ENCODE measurements at regions not wholly inside any gene's neighbourhood (a gene's known extent, or its start where the extent isn't known, plus 50 kb on each side); places are given as distances from the start of the nearest gene placed in this dataset.
A peak's percentile ranks its signal among the peaks of the same experiment; 100 is the strongest.

DNA sequence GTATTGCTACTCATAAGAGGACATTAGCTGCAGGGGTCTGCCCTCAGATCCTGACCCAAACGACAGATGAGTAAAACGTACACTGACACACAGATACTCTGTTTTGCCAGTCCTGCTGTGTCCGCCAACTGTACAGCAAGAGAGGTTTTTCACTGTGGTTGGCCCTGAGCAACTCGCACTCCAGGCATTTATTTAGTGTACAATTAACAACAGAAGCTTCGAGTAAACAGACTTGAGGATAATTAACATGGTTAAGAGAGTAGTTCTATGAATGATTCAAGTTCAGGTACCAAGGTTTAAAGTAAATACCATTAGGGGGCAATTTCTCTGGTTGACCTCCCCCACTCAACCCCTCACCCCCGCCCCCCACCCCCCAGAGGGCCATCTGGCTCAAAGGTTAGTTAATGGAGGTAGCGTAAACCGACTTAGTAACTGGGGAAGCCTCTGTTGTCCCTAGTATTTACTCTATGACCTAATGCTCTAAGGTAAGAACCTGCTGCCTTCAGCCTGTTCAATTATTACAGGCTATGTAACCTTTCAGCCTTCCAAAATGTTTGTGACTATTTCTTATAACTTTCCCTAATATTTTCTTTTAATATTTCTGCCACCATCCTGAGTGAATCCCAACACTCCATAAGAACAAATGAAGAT is 103.9 kb upstream of the XIRP2 start:
- H3K4me1 ChIP-seq (ENCODE audit: insufficient read depth, low read length): no peaks in the 10 kb centered on the region
- Mint-ChIP-seq H3K27me3 (ENCODE audit: low read depth, unreplicated experiment) (no peaks in the 10 kb centered on the region), H3K4me3 (ENCODE audit: unreplicated experiment) (no peak overlapping the region), H3K27ac (ENCODE audit: unreplicated experiment) (no peak overlapping the region), H3K4me1 (ENCODE audit: low read depth, unreplicated experiment) (peaks cover 2% of the 10 kb centered on the region), H3K36me3 (ENCODE audit: low read depth, unreplicated experiment) (no peaks in the 10 kb centered on the region), H3K9me3 (ENCODE audit: unreplicated experiment) (no peaks in the 10 kb centered on the region)
- H3K27me3 ChIP-seq (ENCODE audit: insufficient read depth, low read length): no peaks in the 10 kb centered on the region
- H3K9ac ChIP-seq (ENCODE audit: low read length): no peak overlapping the region
- H3K4me3 ChIP-seq (ENCODE audit: insufficient read depth, low read depth, low read length): no peak overlapping the region
- H3K9me3 ChIP-seq (ENCODE audit: insufficient read depth, low read depth, low read length): no peaks in the 10 kb centered on the region
- no peak overlapping the region for H3K4me2 ChIP-seq (ENCODE audit: low read length)
- TF ChIP-seq, protein P1, sequence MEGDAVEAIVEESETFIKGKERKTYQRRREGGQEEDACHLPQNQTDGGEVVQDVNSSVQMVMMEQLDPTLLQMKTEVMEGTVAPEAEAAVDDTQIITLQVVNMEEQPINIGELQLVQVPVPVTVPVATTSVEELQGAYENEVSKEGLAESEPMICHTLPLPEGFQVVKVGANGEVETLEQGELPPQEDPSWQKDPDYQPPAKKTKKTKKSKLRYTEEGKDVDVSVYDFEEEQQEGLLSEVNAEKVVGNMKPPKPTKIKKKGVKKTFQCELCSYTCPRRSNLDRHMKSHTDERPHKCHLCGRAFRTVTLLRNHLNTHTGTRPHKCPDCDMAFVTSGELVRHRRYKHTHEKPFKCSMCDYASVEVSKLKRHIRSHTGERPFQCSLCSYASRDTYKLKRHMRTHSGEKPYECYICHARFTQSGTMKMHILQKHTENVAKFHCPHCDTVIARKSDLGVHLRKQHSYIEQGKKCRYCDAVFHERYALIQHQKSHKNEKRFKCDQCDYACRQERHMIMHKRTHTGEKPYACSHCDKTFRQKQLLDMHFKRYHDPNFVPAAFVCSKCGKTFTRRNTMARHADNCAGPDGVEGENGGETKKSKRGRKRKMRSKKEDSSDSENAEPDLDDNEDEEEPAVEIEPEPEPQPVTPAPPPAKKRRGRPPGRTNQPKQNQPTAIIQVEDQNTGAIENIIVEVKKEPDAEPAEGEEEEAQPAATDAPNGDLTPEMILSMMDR (IDR thresholded peaks at IDR 0.05; ENCODE audit: insufficient read depth, low read depth, low read length): no peak
- TF ChIP-seq EZH2 (IDR thresholded peaks at IDR 0.05; ENCODE audit: insufficient read depth, low read length): no peak
- H2AFZ ChIP-seq (ENCODE audit: low read depth, low read length): no peak overlapping the region
- FAIRE-seq (no peak), DNase-seq (ENCODE audit: low read depth) (no peak)
- no peaks in the 10 kb centered on the region for H4K20me1 ChIP-seq (ENCODE audit: insufficient read depth, low read length)
- H3K79me2 ChIP-seq (ENCODE audit: insufficient read depth, low read length): no peaks in the 10 kb centered on the region
- H3K36me3 ChIP-seq (ENCODE audit: insufficient read depth, low read length): no peaks in the 10 kb centered on the region
- H3K27ac ChIP-seq (ENCODE audit: low read depth, low read length): no peak overlapping the region

DNA sequence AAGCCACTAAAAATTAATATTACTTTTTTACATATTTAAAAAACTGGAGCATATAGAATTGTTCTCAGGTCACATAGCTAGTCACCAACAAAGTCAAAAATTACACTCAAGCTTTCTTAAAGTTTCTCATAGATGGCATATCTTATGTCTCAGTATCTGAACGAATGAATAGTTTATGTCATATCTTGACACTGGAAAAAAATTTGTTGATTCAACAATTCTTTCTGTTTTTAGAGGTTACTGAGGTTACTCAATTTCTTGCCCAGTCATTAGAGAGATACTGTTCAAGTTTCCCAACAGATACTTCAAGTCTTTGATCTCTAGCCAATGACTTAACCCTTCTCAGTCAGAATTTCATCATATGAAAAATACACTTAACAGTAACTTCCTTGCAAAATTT is 113.1 kb upstream of the XIRP2 start:
- Histone ChIP-seq H3K36me3 (ENCODE audit: insufficient read depth, low read length) (no peaks in the 10 kb centered on the region), H3K9ac (ENCODE audit: low read length) (no peak overlapping the region), H3K79me2 (ENCODE audit: insufficient read depth, low read length) (no peaks in the 10 kb centered on the region), H3K27me3 (ENCODE audit: insufficient read depth, low read length) (no peaks in the 10 kb centered on the region), H3K4me1 (ENCODE audit: insufficient read depth, low read length) (no peaks in the 10 kb centered on the region), H3K9me3 (ENCODE audit: insufficient read depth, low read depth, low read length) (no peaks in the 10 kb centered on the region), H3K27ac (ENCODE audit: low read depth, low read length) (no peak overlapping the region), H3K4me3 (ENCODE audit: insufficient read depth, low read depth, low read length) (no peak overlapping the region), H3K4me2 (ENCODE audit: low read length) (no peak overlapping the region), H2AFZ (ENCODE audit: low read depth, low read length) (no peak overlapping the region), H4K20me1 (ENCODE audit: insufficient read depth, low read length) (no peaks in the 10 kb centered on the region)
- peak; percentile 13 for FAIRE-seq
- H3K36me3 Mint-ChIP-seq (ENCODE audit: low read depth, unreplicated experiment): no peaks in the 10 kb centered on the region
- no peak overlapping the region for H3K27ac Mint-ChIP-seq (ENCODE audit: unreplicated experiment)
- no peak overlapping the region for H3K4me3 Mint-ChIP-seq (ENCODE audit: unreplicated experiment)
- TF ChIP-seq, protein P1 (IDR thresholded peaks at IDR 0.05; ENCODE audit: insufficient read depth, low read depth, low read length): no peak
- no peak for TF ChIP-seq EZH2 (IDR thresholded peaks at IDR 0.05; ENCODE audit: insufficient read depth, low read length)
- no peak for DNase-seq (ENCODE audit: low read depth)
- no peaks in the 10 kb centered on the region for H3K27me3 Mint-ChIP-seq (ENCODE audit: low read depth, unreplicated experiment)
- no peaks in the 10 kb centered on the region for H3K9me3 Mint-ChIP-seq (ENCODE audit: unreplicated experiment)
- H3K4me1 Mint-ChIP-seq (ENCODE audit: low read depth, unreplicated experiment): no peaks in the 10 kb centered on the region

DNA sequence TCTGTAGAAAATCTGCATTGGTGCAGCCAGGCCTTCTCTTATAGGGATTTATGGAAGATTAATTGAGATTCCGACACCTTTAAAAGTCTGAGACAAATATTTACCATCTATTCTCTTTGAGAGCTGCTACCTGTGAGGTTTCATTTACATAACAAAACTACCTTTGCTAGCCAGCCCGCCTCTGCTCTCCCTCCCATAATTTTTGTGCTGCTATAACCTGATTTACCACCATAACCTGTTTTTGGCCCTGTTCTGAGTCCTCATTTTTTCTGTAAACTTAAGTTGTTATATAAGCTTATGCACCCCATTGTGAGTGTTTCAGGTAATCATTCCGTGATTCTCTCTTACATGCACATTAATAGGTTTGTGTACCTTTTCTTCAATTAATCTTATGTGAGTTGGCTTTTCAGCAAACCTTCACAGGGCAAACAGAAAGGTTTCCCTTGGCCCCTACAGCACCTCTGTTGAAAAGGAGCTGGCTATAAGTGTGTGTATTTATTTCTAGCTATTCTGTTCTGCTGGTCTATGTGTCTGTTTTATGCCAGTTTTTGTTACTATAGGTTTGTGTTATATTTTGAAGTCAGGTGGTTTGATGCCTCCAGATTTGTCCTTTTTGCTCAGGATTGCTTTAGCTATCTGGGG is 114.9 kb upstream of the XIRP2 start:
- FAIRE-seq (no peak), DNase-seq (ENCODE audit: low read depth) (no peak)
- Mint-ChIP-seq H3K27me3 (ENCODE audit: low read depth, unreplicated experiment) (no peaks in the 10 kb centered on the region), H3K4me1 (ENCODE audit: low read depth, unreplicated experiment) (no peaks in the 10 kb centered on the region), H3K36me3 (ENCODE audit: low read depth, unreplicated experiment) (no peaks in the 10 kb centered on the region), H3K9me3 (ENCODE audit: unreplicated experiment) (peaks cover 5% of the 10 kb centered on the region), H3K27ac (ENCODE audit: unreplicated experiment) (no peak overlapping the region), H3K4me3 (ENCODE audit: unreplicated experiment) (no peak overlapping the region)
- no peaks in the 10 kb centered on the region for H4K20me1 ChIP-seq (ENCODE audit: insufficient read depth, low read length)
- no peak overlapping the region for H2AFZ ChIP-seq (ENCODE audit: low read depth, low read length)
- no peak overlapping the region for H3K27ac ChIP-seq (ENCODE audit: low read depth, low read length)
- H3K9ac ChIP-seq (ENCODE audit: low read length): no peak overlapping the region
- TF ChIP-seq EZH2 (IDR thresholded peaks at IDR 0.05; ENCODE audit: insufficient read depth, low read length): no peak
- TF ChIP-seq, protein P1 (IDR thresholded peaks at IDR 0.05; ENCODE audit: insufficient read depth, low read depth, low read length): no peak
- no peak overlapping the region for H3K4me2 ChIP-seq (ENCODE audit: low read length)
- no peaks in the 10 kb centered on the region for H3K79me2 ChIP-seq (ENCODE audit: insufficient read depth, low read length)
- no peaks in the 10 kb centered on the region for H3K27me3 ChIP-seq (ENCODE audit: insufficient read depth, low read length)
- H3K9me3 ChIP-seq (ENCODE audit: insufficient read depth, low read depth, low read length): no peaks in the 10 kb centered on the region
- no peaks in the 10 kb centered on the region for H3K4me1 ChIP-seq (ENCODE audit: insufficient read depth, low read length)
- H3K4me3 ChIP-seq (ENCODE audit: insufficient read depth, low read depth, low read length): no peak overlapping the region
- H3K36me3 ChIP-seq (ENCODE audit: insufficient read depth, low read length): no peaks in the 10 kb centered on the region
